Suprapubic skin (tissue), 3 donors: ENCODE measurements at regions not wholly inside any gene's neighbourhood (a gene's known extent, or its start where the extent isn't known, plus 50 kb on each side); places are given as distances from the start of the nearest gene placed in this dataset.

ENCODE experiments used
- CTCF ChIP-seq, 2 donors: fragments of 200-600 bp in 1 of 2; fragments of 450-650 bp in 1 of 2; sonication (generic) in 1 of 2; IDR thresholded peaks; one replicate each; pipeline ENCODE4 v1.5.1; 2016 to 2019; ENCODE audit warnings: antibody characterized with exemption in 2 of 2, mild to moderate bottlenecking in 1 of 2, moderate library complexity in 1 of 2
- POLR2AphosphoS5 ChIP-seq, 3 donors: sonication (generic); formaldehyde crosslinking; IDR thresholded peaks; one replicate each; pipeline ENCODE4 v1.6.1; 2017; ENCODE audit warnings: antibody characterized with exemption in 3 of 3

DNA sequence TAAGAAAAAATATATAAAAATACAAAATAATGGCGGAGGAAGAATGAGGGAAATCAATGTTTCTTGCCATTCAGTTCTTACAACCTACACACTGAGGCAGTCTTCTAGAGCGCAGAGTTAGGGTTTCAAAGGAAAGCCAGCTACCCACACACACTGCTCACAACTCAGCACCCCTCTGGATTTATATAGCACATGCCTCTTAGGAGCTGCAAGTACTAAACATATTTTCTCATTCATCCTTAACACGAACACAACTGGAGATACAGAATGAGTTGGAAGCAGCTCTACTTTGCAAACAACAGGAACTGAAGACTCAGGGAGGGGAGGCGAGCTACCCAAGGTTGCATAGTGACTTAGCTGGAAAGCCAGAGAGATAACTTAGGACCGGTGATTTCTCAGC, 293.8 kb downstream of the CTTN start:
- TF ChIP-seq CTCF (IDR thresholded peaks at IDR 0.05): no peak
- no peak for TF ChIP-seq POLR2AphosphoS5 (IDR thresholded peaks at IDR 0.05)
